ENCODE measurements at regions not wholly inside any gene's neighbourhood (a gene's known extent, or its start where the extent isn't known, plus 50 kb on each side); places are given as distances from the start of the nearest gene placed in this dataset.

DNA sequence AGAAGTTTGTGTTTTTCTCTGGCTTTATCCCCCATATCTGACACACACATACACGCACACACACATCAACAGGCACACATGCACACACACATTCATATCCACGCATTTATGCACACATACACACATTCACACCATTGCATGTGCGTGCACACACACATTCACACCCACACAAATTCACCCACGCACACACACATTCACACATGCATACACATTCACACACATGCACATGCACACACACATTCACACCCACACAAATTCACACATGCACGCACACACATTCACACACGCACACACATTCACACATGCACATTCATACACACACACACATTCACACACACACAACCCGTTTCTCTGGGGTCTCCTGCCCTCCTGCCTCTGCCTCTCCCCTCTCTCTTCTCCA, 264.2 kb downstream of the BCL11B start:
- no peak for TF ChIP-seq TAF1 (IDR thresholded peaks at IDR 0.05; ENCODE audit: low read depth, low read length)
- TF ChIP-seq POLR2A (IDR thresholded peaks at IDR 0.05; ENCODE audit: low read depth, low read length) = no peak

All from GM12891 (cell line).